Esophagus squamous epithelium (tissue), 5 donors: ENCODE measurements at regions not wholly inside any gene's neighbourhood (a gene's known extent, or its start where the extent isn't known, plus 50 kb on each side); places are given as distances from the start of the nearest gene placed in this dataset.

Source experiments
- DNase-seq: peaks from one replicate; lab custom pipeline; 2025; lab: John Stamatoyannopoulos, UW
- H3K27ac ChIP-seq, 4 donors: fragments of 200-600 bp; sonication (generic); one replicate each; pipeline ENCODE4 v1.5.1; 2016 to 2019; ENCODE audit warnings: mild to moderate bottlenecking in 1 of 4
- H3K27me3 ChIP-seq, 4 donors: fragments of 200-600 bp; sonication (generic); 1 replicate in 3 of 4; 2 replicates in 1 of 4; pipeline versions ENCODE4 v1.5.1 to v1.6.0; 2017 to 2021; ENCODE audit warnings: antibody characterized with exemption in 1 of 4
- H3K36me3 ChIP-seq, 3 donors: fragments of 200-600 bp; sonication (generic); one replicate each; pipeline ENCODE4 v1.5.1; 2016 to 2019
- H3K4me1 ChIP-seq, 3 donors: fragments of 200-600 bp; sonication (generic); one replicate each; pipeline ENCODE4 v1.5.1; 2017 to 2019
- H3K4me3 ChIP-seq, 4 donors: fragments of 200-600 bp; sonication (generic); 1 replicate in 3 of 4; 2 replicates in 1 of 4; pipeline ENCODE4 v1.5.1; 2016 to 2019; ENCODE audit warnings: mild to moderate bottlenecking in 2 of 4, moderate library complexity in 1 of 4
- H3K9me3 ChIP-seq, 3 donors: fragments of 200-600 bp; sonication (generic); one replicate each; pipeline ENCODE4 v1.5.1; 2016 to 2019
- POLR2A ChIP-seq, 4 donors: fragments of 450-650 bp; IDR thresholded peaks; one replicate each; pipeline ENCODE4 v1.6.1; 2017; ENCODE audit warnings: antibody characterized with exemption in 4 of 4, mild to moderate bottlenecking in 4 of 4, moderate library complexity in 3 of 4
- WGBS, 2 donors: methylation state at CpG; one replicate each; pipeline ENCODE4 v1.1.5; 2018; 5-methylcytosine and 5-hydroxymethylcytosine counted together
- intact Hi-C: fragments of 100-400 bp; cut with DNase I; formaldehyde crosslinking; loops from one replicate; pipeline ENCODE4 v1.15.0; 2022
- TF ChIP-seq, protein P1 (sequence below), 6 experiments: fragments of 450-650 bp in 4 of 6; fragments of 200-600 bp in 2 of 6; sonication (generic) in 2 of 6; IDR thresholded peaks; one replicate each; pipeline ENCODE4 v1.5.1; 2016 to 2019; ENCODE audit warnings: antibody characterized with exemption in 6 of 6, mild to moderate bottlenecking in 4 of 6, moderate library complexity in 4 of 6
- donor health status: DM: yes; HTN: yes; CAD: no.

DNA sequence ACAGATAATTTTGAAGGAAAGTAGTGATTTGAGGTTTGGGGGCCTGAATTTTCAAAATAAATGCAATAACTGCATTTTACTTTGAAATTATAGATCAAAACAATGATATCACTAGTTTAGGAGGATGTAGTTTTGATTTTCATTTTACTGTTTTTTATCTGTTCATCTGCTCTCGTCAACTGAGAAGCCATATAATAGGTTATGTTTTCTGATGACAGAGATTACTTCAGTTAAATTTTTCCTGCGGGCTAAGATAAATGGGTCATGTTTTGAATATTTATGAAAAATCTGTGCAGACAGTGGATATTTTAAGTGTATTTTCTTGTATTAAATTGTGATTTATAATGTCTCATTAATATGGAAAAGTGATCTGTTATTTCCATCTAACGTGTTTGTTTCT lies 573.4 kb downstream of the CPS1 start:
- DNase-seq = no peak

DNA sequence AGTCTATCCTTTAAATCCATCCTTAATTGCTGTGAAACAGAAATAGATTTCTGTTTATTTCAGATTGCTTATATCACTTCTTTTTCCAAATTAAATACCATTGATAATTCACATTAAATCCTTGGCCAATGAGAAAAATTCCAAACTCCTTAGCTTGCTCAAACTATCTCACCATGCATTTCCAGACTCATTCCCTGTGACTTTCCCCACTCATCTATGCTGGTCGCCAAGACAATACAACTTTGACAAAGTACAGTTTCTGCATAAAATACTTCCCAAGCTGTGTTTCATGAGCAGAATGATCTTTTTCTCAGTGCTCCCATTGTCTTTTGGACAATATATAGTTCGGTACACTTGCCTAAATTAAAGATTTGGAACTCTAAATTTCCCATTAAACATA lies 575.6 kb downstream of the CPS1 start:
- intact Hi-C loops = no loop called here
- TF ChIP-seq POLR2A (IDR thresholded peaks at IDR 0.05) = no peak
- TF ChIP-seq, protein P1, sequence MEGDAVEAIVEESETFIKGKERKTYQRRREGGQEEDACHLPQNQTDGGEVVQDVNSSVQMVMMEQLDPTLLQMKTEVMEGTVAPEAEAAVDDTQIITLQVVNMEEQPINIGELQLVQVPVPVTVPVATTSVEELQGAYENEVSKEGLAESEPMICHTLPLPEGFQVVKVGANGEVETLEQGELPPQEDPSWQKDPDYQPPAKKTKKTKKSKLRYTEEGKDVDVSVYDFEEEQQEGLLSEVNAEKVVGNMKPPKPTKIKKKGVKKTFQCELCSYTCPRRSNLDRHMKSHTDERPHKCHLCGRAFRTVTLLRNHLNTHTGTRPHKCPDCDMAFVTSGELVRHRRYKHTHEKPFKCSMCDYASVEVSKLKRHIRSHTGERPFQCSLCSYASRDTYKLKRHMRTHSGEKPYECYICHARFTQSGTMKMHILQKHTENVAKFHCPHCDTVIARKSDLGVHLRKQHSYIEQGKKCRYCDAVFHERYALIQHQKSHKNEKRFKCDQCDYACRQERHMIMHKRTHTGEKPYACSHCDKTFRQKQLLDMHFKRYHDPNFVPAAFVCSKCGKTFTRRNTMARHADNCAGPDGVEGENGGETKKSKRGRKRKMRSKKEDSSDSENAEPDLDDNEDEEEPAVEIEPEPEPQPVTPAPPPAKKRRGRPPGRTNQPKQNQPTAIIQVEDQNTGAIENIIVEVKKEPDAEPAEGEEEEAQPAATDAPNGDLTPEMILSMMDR (IDR thresholded peaks at IDR 0.05) = no peak
- Histone ChIP-seq H3K9me3 (no peaks in the 10 kb centered on the region), H3K4me1 (no peaks in the 10 kb centered on the region), H3K4me3 (no peak overlapping the region), H3K36me3 (no peaks in the 10 kb centered on the region), H3K27ac (no peak overlapping the region), H3K27me3 (no peaks in the 10 kb centered on the region)
- WGBS, 2 donors = 65 to 69% methylated on average over 2 of the region's 2 CpGs
- DNase-seq = no peak

More for the DNA sequence above, 573.4 kb downstream of the CPS1 start:
- Histone ChIP-seq H3K4me1 (no peaks in the 10 kb centered on the region), H3K9me3 (no peaks in the 10 kb centered on the region), H3K36me3 (no peaks in the 10 kb centered on the region), H3K27me3 (no peaks in the 10 kb centered on the region), H3K27ac (no peak overlapping the region), H3K4me3 (no peak overlapping the region)
- intact Hi-C loops = no loop called here
- WGBS, 2 donors = 57 to 58% methylated on average over 3 of the region's 3 CpGs
- TF ChIP-seq, protein P1 (IDR thresholded peaks at IDR 0.05) = no peak
- no peak for TF ChIP-seq POLR2A (IDR thresholded peaks at IDR 0.05)

DNA sequence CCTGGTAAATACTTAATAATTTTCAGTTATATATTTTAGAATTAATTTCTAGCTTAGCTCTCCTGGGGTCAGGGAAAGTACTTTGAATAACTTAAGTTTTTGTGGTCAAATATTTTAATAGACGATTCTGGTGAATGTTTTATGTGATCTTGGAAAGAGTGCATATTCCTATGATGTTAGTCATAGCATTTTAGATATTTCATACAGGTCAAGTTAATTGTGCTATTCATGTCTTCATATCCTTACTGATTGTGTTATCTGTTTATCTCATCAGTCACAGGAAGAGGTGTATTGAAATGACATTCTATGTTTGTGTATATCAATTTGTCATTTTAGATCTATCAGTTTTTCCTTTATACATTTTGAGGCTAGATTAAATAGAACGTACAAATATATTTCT lies 576.2 kb downstream of the CPS1 start:
- Histone ChIP-seq H3K27ac (no peak overlapping the region), H3K9me3 (no peaks in the 10 kb centered on the region), H3K4me1 (no peaks in the 10 kb centered on the region), H3K36me3 (no peaks in the 10 kb centered on the region), H3K4me3 (no peak overlapping the region), H3K27me3 (no peaks in the 10 kb centered on the region)
- TF ChIP-seq POLR2A (IDR thresholded peaks at IDR 0.05) = no peak
- TF ChIP-seq, protein P1 (IDR thresholded peaks at IDR 0.05) = no peak
- 50 to 53% methylated on average over 2 of the region's 2 CpGs for WGBS, 2 donors
- DNase-seq = no peak
- intact Hi-C loops = no loop called here

DNA sequence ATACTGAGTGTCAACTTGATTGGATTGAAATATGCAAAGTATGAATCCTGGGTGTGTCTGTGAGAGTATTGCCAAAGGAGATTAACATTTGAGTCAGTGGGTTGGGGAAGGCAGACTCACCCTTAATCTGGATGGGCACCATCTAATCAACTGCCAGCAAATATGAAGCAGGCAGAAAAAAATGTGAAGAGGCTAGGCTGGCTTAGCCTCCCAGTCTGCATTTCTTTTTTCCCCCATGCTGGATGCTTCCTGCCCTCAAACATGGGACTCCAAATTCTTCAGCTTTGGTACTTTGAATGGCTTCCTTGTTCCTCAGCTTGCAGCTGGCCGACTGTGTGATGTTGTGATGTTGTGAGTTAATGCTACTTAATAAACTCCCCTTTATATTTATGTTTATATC lies 577.4 kb downstream of the CPS1 start:
- Histone ChIP-seq H3K4me1 (no peaks in the 10 kb centered on the region), H3K36me3 (no peaks in the 10 kb centered on the region), H3K27me3 (no peaks in the 10 kb centered on the region), H3K27ac (no peak overlapping the region), H3K4me3 (no peak overlapping the region), H3K9me3 (no peaks in the 10 kb centered on the region)
- DNase-seq = no peak
- TF ChIP-seq, protein P1 (IDR thresholded peaks at IDR 0.05) = no peak
- no peak for TF ChIP-seq POLR2A (IDR thresholded peaks at IDR 0.05)
- WGBS, 2 donors = 55 to 69% methylated on average over 1 of the region's 1 CpG
- intact Hi-C loops = no loop called here

DNA sequence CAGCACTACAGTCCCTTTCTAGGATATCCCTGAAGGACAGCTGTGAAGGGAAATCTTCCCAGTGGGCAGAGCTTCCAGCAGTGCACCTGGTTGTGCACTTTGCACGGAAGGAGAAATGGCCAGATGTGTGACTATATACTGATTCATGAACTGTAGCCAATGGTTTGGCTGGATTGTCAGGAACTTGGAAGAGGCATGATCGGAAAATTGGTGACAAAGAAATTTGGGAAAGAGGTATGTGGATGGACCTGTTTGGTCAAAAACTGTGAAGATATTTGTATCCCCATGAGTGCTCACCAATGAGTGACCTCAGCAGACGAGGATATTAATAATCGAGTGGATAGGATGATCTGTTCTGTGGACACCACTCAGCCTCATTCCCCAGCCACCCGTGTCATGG lies 582.2 kb downstream of the CPS1 start:
- 83 to 93% methylated on average over 3 to 5 of the region's 5 CpGs for WGBS, 2 donors
- intact Hi-C loops = no loop called here
- Histone ChIP-seq H3K27ac (no peak overlapping the region), H3K27me3 (no peaks in the 10 kb centered on the region), H3K4me1 (no peaks in the 10 kb centered on the region), H3K9me3 (no peaks in the 10 kb centered on the region), H3K4me3 (no peak overlapping the region), H3K36me3 (no peaks in the 10 kb centered on the region)
- TF ChIP-seq, protein P1 (IDR thresholded peaks at IDR 0.05) = no peak
- no peak for DNase-seq
